GM10266 (cell line): ENCODE measurements at regions not wholly inside any gene's neighbourhood (a gene's known extent, or its start where the extent isn't known, plus 50 kb on each side); places are given as distances from the start of the nearest gene placed in this dataset.

Experiments
- DNase-seq: peaks from one replicate; pipeline ENCODE4 v3.0.0; 2012; ENCODE audit errors: extremely low spot score
- CTCF ChIP-seq: IDR thresholded peaks from 2 replicates; pipeline ENCODE4 v1.5.1; 2012; ENCODE audit warnings: mild to moderate bottlenecking, low read depth; ENCODE audit not compliant: control insufficient read depth, insufficient read depth; ENCODE audit errors: missing control alignments

- DNase-seq: no peak
- no peak for TF ChIP-seq CTCF
Measured at GRCh38 chr13:40109351-40109844, 453.9 kb downstream of the COG6 start.

GRCh38 chr13:40113643-40114304, 458.3 kb downstream of the COG6 start:
- DNase-seq: no peak

GRCh38 chr13:40114305-40114896, 458.9 kb downstream of the COG6 start:
- DNase-seq: no peak
- no peak for TF ChIP-seq CTCF

More at GRCh38 chr13:40113643-40114304, 458.3 kb downstream of the COG6 start:
- no peak for TF ChIP-seq CTCF

GRCh38 chr13:40115426-40115825, 460.0 kb downstream of the COG6 start:
- DNase-seq: no peak
- TF ChIP-seq CTCF: no peak

- peak; percentile 26 for DNase-seq
- no peak for TF ChIP-seq CTCF
Measured at GRCh38 chr13:40116008-40116407, 460.5 kb downstream of the COG6 start.

- no peak for DNase-seq
- TF ChIP-seq CTCF: no peak
Measured at GRCh38 chr13:40118337-40118736, 462.9 kb downstream of the COG6 start.

- TF ChIP-seq CTCF: no peak
- no peak for DNase-seq
Measured at GRCh38 chr13:40119852-40120251, 464.4 kb downstream of the COG6 start.
